ENCODE measurements at regions not wholly inside any gene's neighbourhood (a gene's known extent, or its start where the extent isn't known, plus 50 kb on each side); places are given as distances from the start of the nearest gene placed in this dataset.

DNA sequence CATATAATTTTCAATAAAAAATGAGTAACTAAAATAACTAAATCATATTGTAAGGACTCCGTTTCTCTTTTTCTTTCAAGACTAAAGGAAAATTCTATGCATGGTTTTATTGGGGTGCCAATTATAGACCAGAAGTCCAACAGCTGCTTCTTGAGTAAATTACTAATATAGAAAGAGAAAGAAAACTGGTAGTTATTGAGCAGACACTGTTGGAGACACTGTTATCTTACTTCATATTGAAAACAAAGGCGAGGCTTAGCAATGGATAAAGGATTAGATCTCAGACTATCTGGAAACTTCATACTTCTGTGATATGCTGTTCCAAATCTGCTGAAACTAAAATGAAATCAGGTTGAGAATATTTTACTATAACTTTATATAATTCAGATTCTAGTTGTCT is 169.6 kb upstream of the EYS start:
- Histone ChIP-seq H3K27ac (no peak overlapping the region), H3K36me3 (ENCODE audit: insufficient read depth in 1 of 2, low read depth in 1 of 2) (no peaks in the 10 kb centered on the region), H3K27me3 (ENCODE audit: insufficient read depth in 3 of 3, low read length in 2 of 3) (no peaks in the 10 kb centered on the region), H3K4me1 (no peaks in the 10 kb centered on the region), H3K4me3 (no peak overlapping the region), H3K9me3 (no peaks in the 10 kb centered on the region)
- WGBS, 3 donors = 81 to 84% (median 82%) methylated on average over 2 of the region's 2 CpGs
- DNase-seq = no peak
- intact Hi-C loops (cut with DNase I) = no loop called here
- TF ChIP-seq, protein P1, sequence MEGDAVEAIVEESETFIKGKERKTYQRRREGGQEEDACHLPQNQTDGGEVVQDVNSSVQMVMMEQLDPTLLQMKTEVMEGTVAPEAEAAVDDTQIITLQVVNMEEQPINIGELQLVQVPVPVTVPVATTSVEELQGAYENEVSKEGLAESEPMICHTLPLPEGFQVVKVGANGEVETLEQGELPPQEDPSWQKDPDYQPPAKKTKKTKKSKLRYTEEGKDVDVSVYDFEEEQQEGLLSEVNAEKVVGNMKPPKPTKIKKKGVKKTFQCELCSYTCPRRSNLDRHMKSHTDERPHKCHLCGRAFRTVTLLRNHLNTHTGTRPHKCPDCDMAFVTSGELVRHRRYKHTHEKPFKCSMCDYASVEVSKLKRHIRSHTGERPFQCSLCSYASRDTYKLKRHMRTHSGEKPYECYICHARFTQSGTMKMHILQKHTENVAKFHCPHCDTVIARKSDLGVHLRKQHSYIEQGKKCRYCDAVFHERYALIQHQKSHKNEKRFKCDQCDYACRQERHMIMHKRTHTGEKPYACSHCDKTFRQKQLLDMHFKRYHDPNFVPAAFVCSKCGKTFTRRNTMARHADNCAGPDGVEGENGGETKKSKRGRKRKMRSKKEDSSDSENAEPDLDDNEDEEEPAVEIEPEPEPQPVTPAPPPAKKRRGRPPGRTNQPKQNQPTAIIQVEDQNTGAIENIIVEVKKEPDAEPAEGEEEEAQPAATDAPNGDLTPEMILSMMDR (IDR thresholded peaks at IDR 0.05) = no peak
- no peak for ATAC-seq

DNA sequence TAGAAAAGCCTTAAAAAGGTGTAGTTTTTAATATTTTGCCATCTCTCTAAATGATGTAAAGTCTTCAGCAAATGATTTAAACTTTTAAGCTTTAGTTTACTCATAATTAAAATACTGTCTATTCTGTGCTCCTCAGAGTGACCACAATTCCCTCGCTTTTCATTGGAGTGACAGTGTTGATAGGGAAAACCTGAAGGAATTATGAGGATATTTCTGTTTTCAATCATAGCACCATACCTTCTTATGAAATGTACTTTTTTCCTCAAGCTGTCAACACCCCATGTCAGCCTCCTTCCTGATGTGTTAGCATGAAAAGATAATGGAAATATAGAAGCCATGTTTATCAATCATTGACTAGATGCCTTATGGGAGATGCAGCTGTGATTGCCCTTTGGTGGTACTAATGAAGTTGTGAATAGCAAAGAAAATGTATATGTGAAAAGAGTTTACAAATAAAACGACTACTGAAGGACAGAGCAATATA is 145.4 kb upstream of the EYS start:
- no peaks in the 10 kb centered on the region for H3K36me3 ChIP-seq (ENCODE audit: insufficient read depth in 1 of 2, low read depth in 1 of 2)
- no peaks in the 10 kb centered on the region for H3K9me3 ChIP-seq
- no peak overlapping the region for H3K4me3 ChIP-seq
- intact Hi-C loops (cut with DNase I) = no loop called here
- TF ChIP-seq, protein P1 (IDR thresholded peaks at IDR 0.05) = no peak
- no peak overlapping the region for H3K27ac ChIP-seq
- H3K27me3 ChIP-seq (ENCODE audit: insufficient read depth in 3 of 3, low read length in 2 of 3) = no peaks in the 10 kb centered on the region
- WGBS, 3 donors = 76 to 92% (median 78%) methylated on average over 2 of the region's 2 CpGs
- H3K4me1 ChIP-seq = no peaks in the 10 kb centered on the region
- DNase-seq (no peak), ATAC-seq (no peak)

DNA sequence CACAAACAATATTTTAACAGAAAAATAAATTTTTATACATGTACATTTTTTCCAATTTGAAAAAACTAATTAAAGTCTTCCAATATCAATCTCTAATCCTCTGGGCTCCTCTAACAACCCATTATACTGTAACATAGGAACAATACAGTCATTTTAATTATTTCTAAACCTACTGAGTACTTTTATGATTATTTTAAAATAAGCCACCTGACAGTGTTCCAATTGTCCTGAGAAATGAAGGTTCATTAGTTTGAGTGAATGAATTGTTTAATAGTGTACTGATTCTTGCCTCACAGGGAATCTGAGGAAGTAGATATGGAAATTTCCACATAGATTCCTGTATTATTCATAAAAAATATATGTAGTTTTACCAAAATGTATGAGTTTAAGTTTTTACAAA is 123.1 kb upstream of the EYS start:
- Histone ChIP-seq H3K4me3 (no peak overlapping the region), H3K36me3 (ENCODE audit: insufficient read depth in 1 of 2, low read depth in 1 of 2) (no peaks in the 10 kb centered on the region), H3K9me3 (peaks cover 2% of the 10 kb centered on the region), H3K27me3 (ENCODE audit: insufficient read depth in 3 of 3, low read length in 2 of 3) (no peaks in the 10 kb centered on the region), H3K27ac (no peak overlapping the region), H3K4me1 (no peaks in the 10 kb centered on the region)
- TF ChIP-seq, protein P1 (IDR thresholded peaks at IDR 0.05) = no peak
- no peak for ATAC-seq
- intact Hi-C loops (cut with DNase I) = no loop called here
- no peak for DNase-seq

DNA sequence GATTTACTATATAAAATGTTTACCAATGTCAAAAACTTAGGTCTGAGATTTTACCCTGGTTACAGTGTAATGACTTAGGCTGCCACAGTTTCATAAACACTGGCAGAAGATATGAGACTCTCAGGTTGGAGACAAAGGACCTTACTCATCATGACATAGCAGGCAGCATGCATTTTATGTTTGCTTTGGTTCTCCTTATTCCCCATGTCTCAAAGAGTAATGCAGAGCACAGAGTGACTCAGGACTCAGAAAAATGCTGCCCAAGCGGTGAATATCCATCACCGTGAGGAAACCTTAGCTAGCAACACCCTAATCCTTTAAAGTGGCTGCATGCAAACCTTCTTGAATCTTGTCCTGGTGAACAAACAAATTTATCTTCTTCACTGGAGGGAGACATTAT is 112.1 kb upstream of the EYS start:
- H3K4me1 ChIP-seq = no peaks in the 10 kb centered on the region
- H3K27ac ChIP-seq = no peak overlapping the region
- 88 to 93% (median 91%) methylated on average over 2 of the region's 2 CpGs for WGBS, 3 donors
- H3K4me3 ChIP-seq = no peak overlapping the region
- ATAC-seq (no peak), DNase-seq (no peak)
- H3K27me3 ChIP-seq (ENCODE audit: insufficient read depth in 3 of 3, low read length in 2 of 3) = no peaks in the 10 kb centered on the region
- TF ChIP-seq, protein P1 (IDR thresholded peaks at IDR 0.05) = no peak
- H3K36me3 ChIP-seq (ENCODE audit: insufficient read depth in 1 of 2, low read depth in 1 of 2) = no peaks in the 10 kb centered on the region
- intact Hi-C loops (cut with DNase I) = no loop called here
- H3K9me3 ChIP-seq = peaks cover 4% of the 10 kb centered on the region

DNA sequence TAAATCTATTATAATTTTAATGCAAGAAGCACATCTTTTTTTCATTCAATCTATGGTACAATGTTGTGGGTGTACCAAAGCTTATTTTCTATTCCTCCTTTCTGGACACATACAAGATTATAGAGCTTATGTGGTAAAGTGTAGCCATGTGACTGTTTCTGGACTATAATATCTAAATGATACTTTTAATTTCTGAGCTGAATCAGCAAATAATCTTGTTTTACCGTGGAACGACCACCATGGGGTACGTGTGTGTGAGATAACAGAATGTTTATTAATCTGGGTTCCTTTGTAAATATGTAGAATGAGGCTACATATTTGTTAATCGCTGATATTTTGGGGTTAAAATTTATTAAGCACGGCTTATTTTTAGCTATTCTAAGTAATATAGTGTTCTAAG is 111.5 kb upstream of the EYS start:
- Histone ChIP-seq H3K9me3 (peaks cover 4% of the 10 kb centered on the region), H3K4me3 (no peak overlapping the region), H3K36me3 (ENCODE audit: insufficient read depth in 1 of 2, low read depth in 1 of 2) (no peaks in the 10 kb centered on the region), H3K27ac (no peak overlapping the region), H3K27me3 (ENCODE audit: insufficient read depth in 3 of 3, low read length in 2 of 3) (no peaks in the 10 kb centered on the region), H3K4me1 (no peaks in the 10 kb centered on the region)
- ATAC-seq (no peak), DNase-seq (no peak)
- WGBS, 3 donors = 82 to 85% (median 83%) methylated on average over 5 of the region's 5 CpGs
- TF ChIP-seq, protein P1 (IDR thresholded peaks at IDR 0.05) = no peak
- intact Hi-C loops (cut with DNase I) = no loop called here
